Upper lobe of right lung (tissue), 1 donor: ENCODE measurements at regions not wholly inside any gene's neighbourhood (a gene's known extent, or its start where the extent isn't known, plus 50 kb on each side); places are given as distances from the start of the nearest gene placed in this dataset.
A peak's percentile ranks its signal among the peaks of the same experiment; 100 is the strongest.

Source experiments
- ATAC-seq: fragments of 200-7000 bp; cut with Tn5 transposase; one replicate; pipeline ENCODE4 v1.9.1; 2020; ENCODE audit warnings: mild to moderate bottlenecking, moderate library complexity
- DNase-seq: peaks from one replicate; pipeline ENCODE4 v3.0.0-alpha.2; 2020
- H3K27ac ChIP-seq: fragments of 200-600 bp; one replicate; pipeline ENCODE4 v1.8.0; 2022
- H3K27me3 ChIP-seq: fragments of 200-600 bp; one replicate; pipeline ENCODE4 v1.8.0; 2022; ENCODE audit warnings: mild to moderate bottlenecking
- H3K36me3 ChIP-seq: fragments of 200-600 bp; one replicate; pipeline ENCODE4 v1.8.0; 2022
- H3K4me1 ChIP-seq: fragments of 200-600 bp; one replicate; pipeline ENCODE4 v1.8.0; 2022
- H3K4me3 ChIP-seq: fragments of 200-600 bp; one replicate; pipeline ENCODE4 v1.8.0; 2022; ENCODE audit warnings: mild to moderate bottlenecking
- H3K9me3 ChIP-seq: fragments of 200-600 bp; one replicate; pipeline ENCODE4 v1.8.0; 2022
- CTCF ChIP-seq: fragments of 200-600 bp; IDR thresholded peaks from one replicate; pipeline ENCODE4 v1.8.0; 2022; ENCODE audit warnings: antibody characterized with exemption
- intact Hi-C: fragments of 100-400 bp; cut with DNase I; formaldehyde crosslinking; loops from one replicate; pipeline ENCODE4 v1.11.0; 2022
- donor health status: DM: no; HTN: yes; CAD: no; lungs with severe emphysema.

- Histone ChIP-seq H3K27me3 (no peaks in the 10 kb centered on the region), H3K4me1 (no peaks in the 10 kb centered on the region), H3K27ac (no peak overlapping the region), H3K9me3 (no peaks in the 10 kb centered on the region), H3K36me3 (no peaks in the 10 kb centered on the region), H3K4me3 (no peak overlapping the region)
- DNase-seq (no peak), ATAC-seq (no peak)
- no peak for TF ChIP-seq CTCF
- intact Hi-C loops: no loop called here
These were observed 155.5 kb downstream of the DACT1 start for GRCh38 chr14:58793131-58793740.

GRCh38 chr14:58794993-58795762, 157.4 kb downstream of the DACT1 start:
- H3K4me1 ChIP-seq: no peaks in the 10 kb centered on the region
- H3K27me3 ChIP-seq: no peaks in the 10 kb centered on the region
- ATAC-seq (no peak), DNase-seq (no peak)
- H3K27ac ChIP-seq: no peak overlapping the region
- no peak overlapping the region for H3K4me3 ChIP-seq
- TF ChIP-seq CTCF: no peak
- intact Hi-C loops: no loop called here
- no peaks in the 10 kb centered on the region for H3K36me3 ChIP-seq
- H3K9me3 ChIP-seq: no peaks in the 10 kb centered on the region

- intact Hi-C loops: no loop called here
- no peak for TF ChIP-seq CTCF
- peak; percentile 85 for ATAC-seq
- no peak for DNase-seq
- Histone ChIP-seq H3K27ac (no peak overlapping the region), H3K9me3 (no peaks in the 10 kb centered on the region), H3K36me3 (no peaks in the 10 kb centered on the region), H3K27me3 (no peaks in the 10 kb centered on the region), H3K4me1 (no peaks in the 10 kb centered on the region), H3K4me3 (no peak overlapping the region)
These were observed 158.7 kb downstream of the DACT1 start for GRCh38 chr14:58796242-58797009.

GRCh38 chr14:58797010-58797429, 159.3 kb downstream of the DACT1 start:
- Histone ChIP-seq H3K36me3 (no peaks in the 10 kb centered on the region), H3K27me3 (no peaks in the 10 kb centered on the region), H3K4me1 (no peaks in the 10 kb centered on the region), H3K4me3 (no peak overlapping the region), H3K9me3 (no peaks in the 10 kb centered on the region), H3K27ac (no peak overlapping the region)
- intact Hi-C loops: no loop called here
- ATAC-seq (peak; percentile 71), DNase-seq (no peak)
- TF ChIP-seq CTCF: no peak

GRCh38 chr14:58798173-58798572, 160.4 kb downstream of the DACT1 start:
- ATAC-seq: no peak
- intact Hi-C loops: no loop called here
- no peak for TF ChIP-seq CTCF
- H3K27ac ChIP-seq: no peak overlapping the region
- no peaks in the 10 kb centered on the region for H3K4me1 ChIP-seq
- no peak overlapping the region for H3K4me3 ChIP-seq
- H3K36me3 ChIP-seq: no peaks in the 10 kb centered on the region
- no peaks in the 10 kb centered on the region for H3K9me3 ChIP-seq
- no peaks in the 10 kb centered on the region for H3K27me3 ChIP-seq
- DNase-seq: no peak
